GM12878 (cell line): ENCODE measurements at regions not wholly inside any gene's neighbourhood (a gene's known extent, or its start where the extent isn't known, plus 50 kb on each side); places are given as distances from the start of the nearest gene placed in this dataset.

Source experiments
- ATAC-seq: fragments of 200-7000 bp; cut with Tn5 transposase; 3 replicates; pipeline ENCODE4 v1.9.1; 2020; ENCODE audit warnings: mild to moderate bottlenecking, moderate library complexity
- BruUV-seq: library from RNA; stranded (reverse); fragments of 400-500 nt; replicated peaks from 2 replicates; lab custom pipeline; 2021; lab: Mats Ljungman, UMichigan
- CTCF ChIA-PET: fragments of 300-600 bp; sonication (Branson Sonifier 250); formaldehyde crosslinking; extraction: SDS; loops from one replicate; lab custom pipeline; 2021; ENCODE audit warnings: inconsistent platforms; lab: Yijun Ruan, JAX
- POLR2A ChIA-PET: fragments of 350-600 bp; formaldehyde crosslinking; extraction: SDS; loops from one replicate; lab custom pipeline; 2021; ENCODE audit warnings: inconsistent platforms; lab: Charles Lee
- RAD21 ChIA-PET: fragments of 300-600 bp; sonication (Branson Sonifier 250); formaldehyde crosslinking; loops from one replicate; lab custom pipeline; 2023; ENCODE audit warnings: antibody characterized with exemption; ENCODE audit not compliant: unreplicated experiment; lab: Charles Lee
- SMC1A ChIA-PET: fragments of 300-600 bp; sonication (Branson Sonifier 250); formaldehyde crosslinking; loops from one replicate; lab custom pipeline; 2023; ENCODE audit not compliant: unreplicated experiment, uncharacterized antibody; lab: Charles Lee
- DNase-seq: peaks from one replicate; pipeline ENCODE4 v3.0.0-alpha.2; 2011; ENCODE audit warnings: low read depth, low spot score
- FAIRE-seq: peaks from 3 replicates; lab custom pipeline; 2011; peaks lifted over from hg19 to GRCh38; lab: Jason Lieb, UNC
- H2AFZ ChIP-seq: 2 replicates; pipeline ENCODE4 v1.6.0; 2011; ENCODE audit warnings: low read depth, low read length, control low read depth; ENCODE audit not compliant: control insufficient read depth
- H3K27ac ChIP-seq: 2 replicates; pipeline ENCODE4 v1.5.1; 2011; ENCODE audit warnings: control low read depth; ENCODE audit not compliant: control insufficient read depth, insufficient read depth
- H3K27me3 ChIP-seq, 2 experiments: replicated peaks in 1 of 2; 2 replicates each; pipeline versions ENCODE4 v1.6.0 to v1.6.1; 2011; ENCODE audit warnings: low read length in 1 of 2; ENCODE audit not compliant: control insufficient read depth in 2 of 2, insufficient read depth in 2 of 2
- H3K36me3 ChIP-seq, 2 experiments: 2 replicates each; pipeline ENCODE4 v1.5.1; 2011; ENCODE audit warnings: low read length in 1 of 2; ENCODE audit not compliant: control insufficient read depth in 2 of 2, insufficient read depth in 2 of 2
- H3K4me1 ChIP-seq: 2 replicates; pipeline ENCODE4 v1.6.1; 2011; ENCODE audit warnings: mild to moderate bottlenecking, low read length, moderate library complexity, mixed read lengths; ENCODE audit not compliant: control insufficient read depth, insufficient read depth
- H3K4me2 ChIP-seq: 2 replicates; pipeline ENCODE4 v1.6.0; 2011; ENCODE audit warnings: control low read depth; ENCODE audit not compliant: control insufficient read depth, insufficient read depth
- H3K4me3 ChIP-seq: fragments of 200-600 bp; sonication (generic); 2 replicates; pipeline ENCODE4 v1.5.1; 2016
- H3K79me2 ChIP-seq: 2 replicates; pipeline ENCODE4 v1.6.0; 2011; ENCODE audit warnings: low read length; ENCODE audit not compliant: control insufficient read depth, insufficient read depth
- H3K9ac ChIP-seq: 2 replicates; pipeline ENCODE4 v1.8.0; 2011; ENCODE audit warnings: low read length, control low read depth, mixed read lengths; ENCODE audit not compliant: control insufficient read depth, insufficient read depth
- H3K9me3 ChIP-seq: replicated peaks from 3 replicates; pipeline ENCODE4 v1.5.1; 2011; ENCODE audit warnings: mild to moderate bottlenecking, low read length; ENCODE audit not compliant: control insufficient read depth, insufficient read depth
- H4K20me1 ChIP-seq: 2 replicates; pipeline ENCODE4 v1.6.0; 2011; ENCODE audit not compliant: control insufficient read depth, insufficient read depth
- BMI1 ChIP-seq: fragments of 450-650 bp; IDR thresholded peaks from 2 replicates; pipeline ENCODE4 v1.6.1; 2016; ENCODE audit warnings: mild to moderate bottlenecking, moderate library complexity, borderline replicate concordance
- CHD1 ChIP-seq: IDR thresholded peaks from 2 replicates; pipeline ENCODE4 v1.6.1; 2012; ENCODE audit warnings: low read depth, low read length, improper control_type of control experiment
- CREM ChIP-seq: IDR thresholded peaks from 2 replicates; pipeline ENCODE4 v1.6.1; 2014; ENCODE audit warnings: antibody characterized with exemption, low read depth
- ESRRA ChIP-seq: IDR thresholded peaks from 2 replicates; pipeline ENCODE4 v1.6.1; 2012; ENCODE audit warnings: mild to moderate bottlenecking, low read length, improper control_type of control experiment
- EZH2 ChIP-seq: IDR thresholded peaks from 2 replicates; pipeline ENCODE4 v1.6.1; 2012; ENCODE audit warnings: low read depth, mild to moderate bottlenecking, control low read depth, inconsistent platforms, low read length, borderline replicate concordance; ENCODE audit not compliant: control insufficient read depth
- IRF4 ChIP-seq: IDR thresholded peaks from 2 replicates; pipeline ENCODE4 v1.6.1; 2011; ENCODE audit warnings: low read depth, low read length
- MYC ChIP-seq: IDR thresholded peaks from 2 replicates; pipeline ENCODE4 v1.6.1; 2011; ENCODE audit warnings: mild to moderate bottlenecking, low read length, moderate library complexity, inconsistent platforms; ENCODE audit not compliant: insufficient read depth, insufficient replicate concordance, insufficient read length, severe bottlenecking
- NRF1 ChIP-seq: conservative IDR thresholded peaks from 2 replicates; pipeline ENCODE4 v1.6.1; 2011; ENCODE audit warnings: mild to moderate bottlenecking, low read depth, low read length, improper control_type of control experiment
- PAX8 ChIP-seq: fragments of 450-650 bp; IDR thresholded peaks from 2 replicates; pipeline ENCODE4 v1.6.1; 2017; ENCODE audit warnings: mild to moderate bottlenecking, moderate library complexity
- SIN3A ChIP-seq: IDR thresholded peaks from 2 replicates; pipeline ENCODE4 v1.6.1; 2012; ENCODE audit warnings: low read depth, low read length, improper control_type of control experiment
- SMARCA5 ChIP-seq: fragments of 450-650 bp; IDR thresholded peaks from 2 replicates; pipeline ENCODE4 v1.6.1; 2017; ENCODE audit warnings: mild to moderate bottlenecking
- SREBF1 ChIP-seq: IDR thresholded peaks from 2 replicates; pipeline ENCODE4 v1.6.1; 2012; ENCODE audit warnings: mild to moderate bottlenecking, low read length
- STAT1 ChIP-seq: fragments of 450-650 bp; conservative IDR thresholded peaks from 2 replicates; pipeline ENCODE4 v1.6.1; 2014; ENCODE audit warnings: antibody characterized with exemption, mild to moderate bottlenecking
- YBX1 ChIP-seq: fragments of 450-650 bp; IDR thresholded peaks from 2 replicates; pipeline ENCODE4 v1.6.1; 2016; ENCODE audit warnings: antibody characterized with exemption
- ZBED1 ChIP-seq: IDR thresholded peaks from 2 replicates; pipeline ENCODE4 v1.6.1; 2016; ENCODE audit warnings: borderline replicate concordance
- ZZZ3 ChIP-seq: IDR thresholded peaks from 2 replicates; pipeline ENCODE4 v1.6.1; 2011; ENCODE audit warnings: low read depth; ENCODE audit not compliant: control insufficient read depth, insufficient read length
- in situ Hi-C: fragments of 300-500 bp; cut with MboI; formaldehyde crosslinking; loops from 9 replicates; pipeline ENCODE4 v1.14.3; 2018; ENCODE audit warnings: mixed read lengths
- intact Hi-C: fragments of 100-400 bp; cut with micrococcal nuclease; formaldehyde crosslinking; loops from one replicate; pipeline ENCODE4 v1.14.2; 2022; ENCODE audit not compliant: unreplicated experiment
- TF ChIP-seq, protein P1 (sequence below): fragments of 450-650 bp; IDR thresholded peaks from 2 replicates; pipeline ENCODE4 v1.6.1; 2018; ENCODE audit warnings: borderline replicate concordance, mild to moderate bottlenecking; ENCODE audit not compliant: partially characterized antibody
- TF ChIP-seq, protein P2 (sequence below): fragments of 450-650 bp; IDR thresholded peaks from 2 replicates; pipeline ENCODE4 v1.6.1; 2017; ENCODE audit warnings: mild to moderate bottlenecking, low read depth, inconsistent platforms; ENCODE audit not compliant: poor library complexity, severe bottlenecking
- TF ChIP-seq, protein P3 (sequence below): IDR thresholded peaks from 2 replicates; pipeline ENCODE4 v1.6.1; 2012; ENCODE audit warnings: low read length, inconsistent platforms

DNA sequence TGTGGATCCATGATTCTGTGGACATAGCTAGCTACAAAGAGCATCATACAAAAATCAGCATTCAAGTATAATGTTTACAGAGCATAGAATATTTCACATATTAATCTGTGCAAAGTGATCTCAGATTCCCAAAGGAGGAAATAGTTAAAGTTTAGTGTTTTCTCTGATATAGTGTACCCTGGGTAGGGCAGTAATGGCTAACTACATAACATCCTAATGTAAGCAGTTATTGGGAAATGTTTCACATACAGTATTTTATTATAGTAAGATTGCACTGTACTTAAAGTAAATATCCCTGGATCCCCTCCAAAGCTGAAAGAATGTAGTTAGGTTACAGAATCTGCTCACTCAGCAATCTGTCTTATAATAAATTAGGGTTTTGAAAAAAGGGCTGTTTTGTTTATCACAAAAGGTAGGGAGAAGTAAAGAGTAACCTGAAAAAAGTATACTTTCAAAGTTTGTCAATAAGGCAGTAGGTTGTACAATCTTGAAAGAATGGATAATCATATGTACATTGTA, 52.5 kb upstream of the SMARCA2 start:
- no peak overlapping the region for H3K4me3 ChIP-seq
- DNase-seq (no peak), FAIRE-seq (no peak), ATAC-seq (no peak)
- no peak overlapping the region for H3K27ac ChIP-seq
- no peaks in the 10 kb centered on the region for H3K4me1 ChIP-seq
- no peaks in the 10 kb centered on the region for H4K20me1 ChIP-seq
- no peaks in the 10 kb centered on the region for H3K27me3 ChIP-seq
- POLR2A ChIA-PET: interaction anchor here (0.5 kb wide), 1 partner anchor 113 kb away, joined by 5 read pairs; no protein-coding TSS in a partner anchor
- TF ChIP-seq NRF1: no peak
- no peak for TF ChIP-seq MYC
- TF ChIP-seq ZBED1: no peak
- no peak for TF ChIP-seq YBX1
- no peak for TF ChIP-seq PAX8
- TF ChIP-seq ZZZ3: no peak
- TF ChIP-seq CHD1: no peak
- TF ChIP-seq ESRRA: no peak
- TF ChIP-seq IRF4: no peak
- TF ChIP-seq BMI1: no peak
- no peak for TF ChIP-seq SREBF1
- TF ChIP-seq, protein P1, sequence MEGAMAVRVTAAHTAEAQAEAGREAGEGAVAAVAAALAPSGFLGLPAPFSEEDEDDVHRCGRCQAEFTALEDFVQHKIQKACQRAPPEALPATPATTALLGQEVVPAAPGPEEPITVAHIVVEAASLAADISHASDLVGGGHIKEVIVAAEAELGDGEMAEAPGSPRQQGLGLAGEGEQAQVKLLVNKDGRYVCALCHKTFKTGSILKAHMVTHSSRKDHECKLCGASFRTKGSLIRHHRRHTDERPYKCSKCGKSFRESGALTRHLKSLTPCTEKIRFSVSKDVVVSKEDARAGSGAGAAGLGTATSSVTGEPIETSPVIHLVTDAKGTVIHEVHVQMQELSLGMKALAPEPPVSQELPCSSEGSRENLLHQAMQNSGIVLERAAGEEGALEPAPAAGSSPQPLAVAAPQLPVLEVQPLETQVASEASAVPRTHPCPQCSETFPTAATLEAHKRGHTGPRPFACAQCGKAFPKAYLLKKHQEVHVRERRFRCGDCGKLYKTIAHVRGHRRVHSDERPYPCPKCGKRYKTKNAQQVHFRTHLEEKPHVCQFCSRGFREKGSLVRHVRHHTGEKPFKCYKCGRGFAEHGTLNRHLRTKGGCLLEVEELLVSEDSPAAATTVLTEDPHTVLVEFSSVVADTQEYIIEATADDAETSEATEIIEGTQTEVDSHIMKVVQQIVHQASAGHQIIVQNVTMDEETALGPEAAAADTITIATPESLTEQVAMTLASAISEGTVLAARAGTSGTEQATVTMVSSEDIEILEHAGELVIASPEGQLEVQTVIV: no peak
- TF ChIP-seq, protein P2, sequence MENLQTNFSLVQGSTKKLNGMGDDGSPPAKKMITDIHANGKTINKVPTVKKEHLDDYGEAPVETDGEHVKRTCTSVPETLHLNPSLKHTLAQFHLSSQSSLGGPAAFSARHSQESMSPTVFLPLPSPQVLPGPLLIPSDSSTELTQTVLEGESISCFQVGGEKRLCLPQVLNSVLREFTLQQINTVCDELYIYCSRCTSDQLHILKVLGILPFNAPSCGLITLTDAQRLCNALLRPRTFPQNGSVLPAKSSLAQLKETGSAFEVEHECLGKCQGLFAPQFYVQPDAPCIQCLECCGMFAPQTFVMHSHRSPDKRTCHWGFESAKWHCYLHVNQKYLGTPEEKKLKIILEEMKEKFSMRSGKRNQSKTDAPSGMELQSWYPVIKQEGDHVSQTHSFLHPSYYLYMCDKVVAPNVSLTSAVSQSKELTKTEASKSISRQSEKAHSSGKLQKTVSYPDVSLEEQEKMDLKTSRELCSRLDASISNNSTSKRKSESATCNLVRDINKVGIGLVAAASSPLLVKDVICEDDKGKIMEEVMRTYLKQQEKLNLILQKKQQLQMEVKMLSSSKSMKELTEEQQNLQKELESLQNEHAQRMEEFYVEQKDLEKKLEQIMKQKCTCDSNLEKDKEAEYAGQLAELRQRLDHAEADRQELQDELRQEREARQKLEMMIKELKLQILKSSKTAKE: no peak
- no peak for TF ChIP-seq SIN3A
- TF ChIP-seq SMARCA5: no peak
- no peak for TF ChIP-seq CREM
- TF ChIP-seq STAT1: no peak
- no peak for TF ChIP-seq EZH2
- TF ChIP-seq, protein P3, sequence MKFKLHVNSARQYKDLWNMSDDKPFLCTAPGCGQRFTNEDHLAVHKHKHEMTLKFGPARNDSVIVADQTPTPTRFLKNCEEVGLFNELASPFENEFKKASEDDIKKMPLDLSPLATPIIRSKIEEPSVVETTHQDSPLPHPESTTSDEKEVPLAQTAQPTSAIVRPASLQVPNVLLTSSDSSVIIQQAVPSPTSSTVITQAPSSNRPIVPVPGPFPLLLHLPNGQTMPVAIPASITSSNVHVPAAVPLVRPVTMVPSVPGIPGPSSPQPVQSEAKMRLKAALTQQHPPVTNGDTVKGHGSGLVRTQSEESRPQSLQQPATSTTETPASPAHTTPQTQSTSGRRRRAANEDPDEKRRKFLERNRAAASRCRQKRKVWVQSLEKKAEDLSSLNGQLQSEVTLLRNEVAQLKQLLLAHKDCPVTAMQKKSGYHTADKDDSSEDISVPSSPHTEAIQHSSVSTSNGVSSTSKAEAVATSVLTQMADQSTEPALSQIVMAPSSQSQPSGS: no peak
- BruUV-seq: no TSS peak
- RAD21 ChIA-PET: no interaction called here
- CTCF ChIA-PET: interaction anchor here (0.9 kb wide), 1 partner anchor 10 kb away, joined by 3 read pairs; no protein-coding TSS in a partner anchor
- no peaks in the 10 kb centered on the region for H3K36me3 ChIP-seq
- H3K9me3 ChIP-seq: no peaks in the 10 kb centered on the region
- H2AFZ ChIP-seq: no peak overlapping the region
- no peak overlapping the region for H3K9ac ChIP-seq
- no peaks in the 10 kb centered on the region for H3K79me2 ChIP-seq
- no peak overlapping the region for H3K4me2 ChIP-seq
- in situ Hi-C loops (no loop called here), intact Hi-C loops (no loop called here)
- SMC1A ChIA-PET: interaction anchor here (0.6 to 1.4 kb wide), 5 partner anchors 17 to 244 kb away, joined by 3 to 4 read pairs (median 3); no protein-coding TSS in a partner anchor
